Raji (cell line): ENCODE measurements at regions not wholly inside any gene's neighbourhood (a gene's known extent, or its start where the extent isn't known, plus 50 kb on each side); places are given as distances from the start of the nearest gene placed in this dataset.

Experiments
- POLR2A ChIP-seq: IDR thresholded peaks from 2 replicates; pipeline ENCODE4 v1.6.1; 2011; ENCODE audit warnings: low read depth, low read length, control low read depth; ENCODE audit not compliant: insufficient read depth

GRCh38 chr1:88311907-88312306, 372.2 kb upstream of the PKN2 start:
- TF ChIP-seq POLR2A, result no peak

- no peak for TF ChIP-seq POLR2A
Measured at GRCh38 chr1:88317396-88317795, 366.7 kb upstream of the PKN2 start.

- TF ChIP-seq POLR2A, result no peak
Measured at GRCh38 chr1:88318740-88319139, 365.3 kb upstream of the PKN2 start.

GRCh38 chr1:88320291-88320690, 363.8 kb upstream of the PKN2 start:
- TF ChIP-seq POLR2A, result no peak

- TF ChIP-seq POLR2A, result no peak
Measured at GRCh38 chr1:88321706-88322105, 362.4 kb upstream of the PKN2 start.

GRCh38 chr1:88324899-88325298, 359.2 kb upstream of the PKN2 start:
- no peak for TF ChIP-seq POLR2A

- TF ChIP-seq POLR2A, result no peak
Measured at GRCh38 chr1:88327391-88328267, 356.4 kb upstream of the PKN2 start.

GRCh38 chr1:88330201-88330600, 353.9 kb upstream of the PKN2 start:
- no peak for TF ChIP-seq POLR2A

- no peak for TF ChIP-seq POLR2A
Measured at GRCh38 chr1:88333086-88333695, 350.9 kb upstream of the PKN2 start.

GRCh38 chr1:88341447-88341846, 342.6 kb upstream of the PKN2 start:
- TF ChIP-seq POLR2A, result no peak

- TF ChIP-seq POLR2A, result no peak
Measured at GRCh38 chr1:88350648-88351047, 333.4 kb upstream of the PKN2 start.

GRCh38 chr1:88351960-88352359, 332.1 kb upstream of the PKN2 start:
- no peak for TF ChIP-seq POLR2A

- no peak for TF ChIP-seq POLR2A
Measured at GRCh38 chr1:88354256-88354655, 329.8 kb upstream of the PKN2 start.

GRCh38 chr1:88357729-88358128, 326.3 kb upstream of the PKN2 start:
- TF ChIP-seq POLR2A, result no peak

- TF ChIP-seq POLR2A, result no peak
Measured at GRCh38 chr1:88371436-88372023, 312.5 kb upstream of the PKN2 start.

GRCh38 chr1:88375977-88376376, 308.1 kb upstream of the PKN2 start:
- TF ChIP-seq POLR2A, result no peak
